Ascending aorta (tissue), 2 donors: ENCODE measurements at regions not wholly inside any gene's neighbourhood (a gene's known extent, or its start where the extent isn't known, plus 50 kb on each side); places are given as distances from the start of the nearest gene placed in this dataset.

ENCODE experiments used
- DNase-seq, 2 donors: peaks; one replicate each; pipeline ENCODE4 v3.0.0-alpha.2; 2019; ENCODE audit warnings: low spot score in 2 of 2
- H3K27ac ChIP-seq, 2 donors: fragments of 200-600 bp; sonication (generic); one replicate each; pipeline ENCODE4 v1.5.1; 2016 to 2017; ENCODE audit warnings: mild to moderate bottlenecking in 1 of 2
- H3K27me3 ChIP-seq: fragments of 200-600 bp; sonication (generic); one replicate; pipeline ENCODE4 v1.5.1; 2017
- H3K36me3 ChIP-seq, 2 donors: fragments of 200-600 bp; sonication (generic); one replicate each; pipeline ENCODE4 v1.5.1; 2016
- H3K4me1 ChIP-seq, 2 donors: fragments of 200-600 bp; sonication (generic); one replicate each; pipeline ENCODE4 v1.5.1; 2016 to 2017; ENCODE audit warnings: mild to moderate bottlenecking in 1 of 2
- H3K4me3 ChIP-seq, 2 donors: fragments of 200-600 bp; sonication (generic); one replicate each; pipeline ENCODE4 v1.5.1; 2016 to 2017; ENCODE audit warnings: mild to moderate bottlenecking in 1 of 2
- H3K9me3 ChIP-seq, 2 donors: fragments of 200-600 bp; sonication (generic); one replicate each; pipeline ENCODE4 v1.5.1; 2016
- intact Hi-C: fragments of 100-400 bp; cut with DNase I; formaldehyde crosslinking; loops from one replicate; pipeline ENCODE4 v1.15.1; 2023
- TF ChIP-seq, protein P1 (sequence below), 3 experiments: fragments of 200-600 bp in 2 of 3; fragments of 450-650 bp in 1 of 3; sonication (generic) in 2 of 3; IDR thresholded peaks; one replicate each; pipeline ENCODE4 v1.5.1; 2016 to 2019; ENCODE audit warnings: antibody characterized with exemption in 3 of 3, mild to moderate bottlenecking in 1 of 3, moderate library complexity in 1 of 3

DNA sequence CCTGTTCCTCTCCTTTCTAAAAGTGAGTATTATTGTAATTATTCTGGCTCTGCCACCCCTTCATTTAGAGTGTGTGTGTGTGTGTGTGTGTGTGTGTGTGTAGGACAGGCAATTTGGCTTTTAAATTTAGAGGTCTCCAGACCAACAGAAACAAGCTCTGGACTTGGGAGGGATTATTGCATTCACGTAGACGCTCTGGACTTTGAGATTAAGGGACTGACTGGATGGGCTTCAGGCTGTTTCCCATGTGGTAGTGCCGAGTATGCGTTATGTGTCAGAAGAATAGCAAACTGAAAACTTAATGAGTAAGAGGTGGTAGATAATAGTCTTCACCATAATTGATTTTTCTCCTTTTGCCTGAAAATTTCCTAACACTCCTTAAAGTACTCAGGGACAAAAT lies 281.9 kb downstream of the USP25 start:
- H3K27me3 ChIP-seq = no peaks in the 10 kb centered on the region
- H3K27ac ChIP-seq = no peak overlapping the region
- no peaks in the 10 kb centered on the region for H3K4me1 ChIP-seq
- no peaks in the 10 kb centered on the region for H3K36me3 ChIP-seq
- intact Hi-C loops = no loop called here
- TF ChIP-seq, protein P1, sequence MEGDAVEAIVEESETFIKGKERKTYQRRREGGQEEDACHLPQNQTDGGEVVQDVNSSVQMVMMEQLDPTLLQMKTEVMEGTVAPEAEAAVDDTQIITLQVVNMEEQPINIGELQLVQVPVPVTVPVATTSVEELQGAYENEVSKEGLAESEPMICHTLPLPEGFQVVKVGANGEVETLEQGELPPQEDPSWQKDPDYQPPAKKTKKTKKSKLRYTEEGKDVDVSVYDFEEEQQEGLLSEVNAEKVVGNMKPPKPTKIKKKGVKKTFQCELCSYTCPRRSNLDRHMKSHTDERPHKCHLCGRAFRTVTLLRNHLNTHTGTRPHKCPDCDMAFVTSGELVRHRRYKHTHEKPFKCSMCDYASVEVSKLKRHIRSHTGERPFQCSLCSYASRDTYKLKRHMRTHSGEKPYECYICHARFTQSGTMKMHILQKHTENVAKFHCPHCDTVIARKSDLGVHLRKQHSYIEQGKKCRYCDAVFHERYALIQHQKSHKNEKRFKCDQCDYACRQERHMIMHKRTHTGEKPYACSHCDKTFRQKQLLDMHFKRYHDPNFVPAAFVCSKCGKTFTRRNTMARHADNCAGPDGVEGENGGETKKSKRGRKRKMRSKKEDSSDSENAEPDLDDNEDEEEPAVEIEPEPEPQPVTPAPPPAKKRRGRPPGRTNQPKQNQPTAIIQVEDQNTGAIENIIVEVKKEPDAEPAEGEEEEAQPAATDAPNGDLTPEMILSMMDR (IDR thresholded peaks at IDR 0.05) = no peak
- DNase-seq = no peak
- no peak overlapping the region for H3K4me3 ChIP-seq
- no peaks in the 10 kb centered on the region for H3K9me3 ChIP-seq

DNA sequence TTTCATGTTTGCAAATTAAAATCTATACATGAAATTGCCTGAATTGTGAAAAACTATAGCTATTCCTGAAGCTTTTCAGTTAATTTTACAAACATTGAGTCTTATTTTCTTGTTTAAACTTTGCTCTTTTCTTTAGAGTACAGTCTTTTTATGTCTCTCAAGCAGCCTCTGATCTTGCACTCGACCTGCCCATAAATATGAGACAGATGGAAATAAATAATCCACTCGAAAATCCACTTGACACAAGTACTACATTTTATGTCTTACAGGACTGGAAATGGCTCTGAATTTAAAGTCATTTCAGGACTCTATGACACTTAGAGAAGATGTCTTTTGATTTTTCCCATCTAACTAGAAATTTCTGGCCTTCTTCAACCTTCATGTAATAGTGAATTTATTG lies 283.8 kb downstream of the USP25 start:
- TF ChIP-seq, protein P1 (IDR thresholded peaks at IDR 0.05) = no peak
- no peak for DNase-seq
- no peak overlapping the region for H3K27ac ChIP-seq
- H3K36me3 ChIP-seq = no peaks in the 10 kb centered on the region
- H3K9me3 ChIP-seq = no peaks in the 10 kb centered on the region
- no peaks in the 10 kb centered on the region for H3K27me3 ChIP-seq
- intact Hi-C loops = no loop called here
- no peak overlapping the region for H3K4me3 ChIP-seq
- no peaks in the 10 kb centered on the region for H3K4me1 ChIP-seq

DNA sequence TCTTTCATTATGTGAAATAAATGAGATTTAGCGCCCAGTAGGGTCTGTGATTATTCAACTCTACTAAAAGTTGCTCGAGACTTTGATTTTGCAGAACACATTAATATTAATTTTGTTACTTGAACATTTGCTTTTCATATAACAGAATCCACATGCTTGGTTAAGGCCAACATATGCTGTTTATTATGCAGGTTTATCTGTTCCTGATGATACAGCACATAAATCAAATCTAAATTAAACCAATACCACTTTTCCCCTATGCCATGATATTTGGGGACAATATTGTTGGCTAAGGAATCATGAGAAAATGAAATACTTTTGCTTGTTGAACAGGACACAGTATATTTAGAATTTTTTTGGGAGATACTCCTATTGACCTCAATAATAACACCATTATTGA lies 291.1 kb downstream of the USP25 start:
- H3K4me1 ChIP-seq = no peaks in the 10 kb centered on the region
- no peak overlapping the region for H3K27ac ChIP-seq
- H3K27me3 ChIP-seq = no peaks in the 10 kb centered on the region
- TF ChIP-seq, protein P1 (IDR thresholded peaks at IDR 0.05) = no peak
- H3K9me3 ChIP-seq = no peaks in the 10 kb centered on the region
- no peak overlapping the region for H3K4me3 ChIP-seq
- intact Hi-C loops = no loop called here
- H3K36me3 ChIP-seq = no peaks in the 10 kb centered on the region
- no peak for DNase-seq

DNA sequence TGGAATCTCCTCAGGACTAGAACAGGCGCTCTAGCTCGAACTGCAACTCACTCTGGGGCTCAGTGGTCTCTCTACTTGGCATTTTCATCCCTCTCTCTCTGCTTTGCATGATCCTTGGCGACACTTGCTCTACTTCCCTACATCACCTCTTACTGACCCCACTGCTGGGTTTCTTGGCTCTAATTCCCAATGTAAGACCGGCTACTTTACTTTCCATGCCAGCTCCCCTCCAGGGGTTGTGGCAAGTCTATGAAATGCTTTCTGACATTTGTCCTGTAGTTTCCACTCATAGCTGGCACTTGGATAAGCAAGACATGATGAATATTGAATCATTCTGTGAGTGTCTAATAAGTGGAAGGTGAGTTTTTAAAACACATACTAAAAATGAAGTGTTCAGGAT lies 292.3 kb downstream of the USP25 start:
- H3K4me3 ChIP-seq = no peak overlapping the region
- no peak overlapping the region for H3K27ac ChIP-seq
- no peaks in the 10 kb centered on the region for H3K9me3 ChIP-seq
- no peaks in the 10 kb centered on the region for H3K4me1 ChIP-seq
- intact Hi-C loops = no loop called here
- no peaks in the 10 kb centered on the region for H3K27me3 ChIP-seq
- DNase-seq = no peak
- TF ChIP-seq, protein P1 (IDR thresholded peaks at IDR 0.05) = no peak
- no peaks in the 10 kb centered on the region for H3K36me3 ChIP-seq

DNA sequence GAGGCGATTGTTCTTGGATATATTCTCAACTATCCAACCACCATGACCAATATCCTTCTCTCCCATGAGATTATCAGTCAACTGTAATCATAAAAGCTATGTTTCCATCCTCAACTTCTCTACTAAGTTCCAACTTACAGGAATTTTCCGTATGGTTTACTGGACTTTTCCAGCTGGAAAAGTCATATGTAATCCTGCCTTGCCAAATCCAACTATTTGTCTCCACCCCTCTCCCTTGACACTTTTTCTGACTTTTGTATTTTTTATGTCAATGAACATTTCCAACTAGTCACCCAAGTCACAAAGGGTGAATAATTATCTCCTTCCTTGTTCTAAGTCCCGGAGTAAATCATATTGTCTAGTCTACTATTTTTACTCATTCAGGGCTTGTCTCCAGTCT lies 293.1 kb downstream of the USP25 start:
- Histone ChIP-seq H3K4me1 (no peaks in the 10 kb centered on the region), H3K4me3 (no peak overlapping the region)
- intact Hi-C loops = no loop called here

DNA sequence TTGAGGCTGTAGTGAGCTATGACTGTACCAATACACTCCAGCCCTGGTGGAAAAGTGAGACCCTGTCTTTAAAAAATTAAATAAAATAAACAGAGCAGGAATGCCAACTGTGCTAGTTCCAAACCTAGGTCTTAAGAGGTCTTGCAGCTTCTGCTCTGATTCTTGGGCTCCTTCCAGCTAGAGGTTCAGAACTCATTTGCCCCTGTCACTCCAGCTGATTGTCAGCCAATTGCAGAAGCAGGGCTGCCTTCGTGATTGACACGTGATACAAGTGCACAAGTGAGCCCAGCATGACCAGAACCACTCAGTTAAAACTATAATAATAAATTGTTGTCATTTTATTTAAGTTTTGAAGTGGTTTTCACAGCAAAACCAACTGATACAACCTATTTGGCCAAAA lies 298.4 kb downstream of the USP25 start:
- intact Hi-C loops = no loop called here
- Histone ChIP-seq H3K4me3 (no peak overlapping the region), H3K4me1 (no peaks in the 10 kb centered on the region)

More for the DNA sequence above, 293.1 kb downstream of the USP25 start:
- H3K27me3 ChIP-seq = no peaks in the 10 kb centered on the region
- TF ChIP-seq, protein P1 (IDR thresholded peaks at IDR 0.05) = no peak
- DNase-seq = no peak
- no peaks in the 10 kb centered on the region for H3K36me3 ChIP-seq
- no peak overlapping the region for H3K27ac ChIP-seq
- H3K9me3 ChIP-seq = no peaks in the 10 kb centered on the region

More for the DNA sequence above, 298.4 kb downstream of the USP25 start:
- TF ChIP-seq, protein P1 (IDR thresholded peaks at IDR 0.05) = no peak
- Histone ChIP-seq H3K9me3 (no peaks in the 10 kb centered on the region), H3K27me3 (no peaks in the 10 kb centered on the region), H3K36me3 (no peaks in the 10 kb centered on the region), H3K27ac (no peak overlapping the region)
- DNase-seq = no peak
